ENCODE measurements at regions not wholly inside any gene's neighbourhood (a gene's known extent, or its start where the extent isn't known, plus 50 kb on each side); places are given as distances from the start of the nearest gene placed in this dataset.

- Mint-ChIP-seq H3K36me3 (no peaks in the 10 kb centered on the region), H3K9me3 (no peaks in the 10 kb centered on the region), H3K4me1 (ENCODE audit: low read depth) (no peaks in the 10 kb centered on the region), H3K4me3 (no peak overlapping the region), H3K27me3 (peaks cover 2% of the 10 kb centered on the region), H3K27ac (no peak overlapping the region)
- CTCF ChIA-PET: no interaction called here
- DNase-seq: no peak
- intact Hi-C loops (cut with micrococcal nuclease): no loop called here
- POLR2A ChIA-PET: no interaction called here
Measured at GRCh38 chr15:35629766-35630165, 83.8 kb upstream of the DPH6 start.

GRCh38 chr15:35630532-35630931 is 84.6 kb upstream of the DPH6 start:
- intact Hi-C loops (cut with micrococcal nuclease): no loop called here
- ChIA-PET POLR2A (no interaction called here), CTCF (no interaction called here)
- Mint-ChIP-seq H3K27ac (no peak overlapping the region), H3K36me3 (no peaks in the 10 kb centered on the region), H3K27me3 (peaks cover 2% of the 10 kb centered on the region), H3K9me3 (no peaks in the 10 kb centered on the region), H3K4me1 (ENCODE audit: low read depth) (no peaks in the 10 kb centered on the region), H3K4me3 (no peak overlapping the region)
- no peak for DNase-seq

- no peak for DNase-seq
- intact Hi-C loops (cut with micrococcal nuclease): no loop called here
Measured at GRCh38 chr15:35630985-35631384, 85.0 kb upstream of the DPH6 start.

GRCh38 chr15:35633677-35634076 is 87.7 kb upstream of the DPH6 start:
- ChIA-PET CTCF (interaction anchor here (0.7 kb wide), 1 partner anchor 115 kb away, joined by 4 read pairs; no protein-coding TSS in a partner anchor), POLR2A (no interaction called here)
- Mint-ChIP-seq H3K9me3 (no peaks in the 10 kb centered on the region), H3K27ac (no peak overlapping the region), H3K36me3 (no peaks in the 10 kb centered on the region), H3K27me3 (peaks cover 12% of the 10 kb centered on the region), H3K4me1 (ENCODE audit: low read depth) (no peaks in the 10 kb centered on the region), H3K4me3 (no peak overlapping the region)
- intact Hi-C loops (cut with micrococcal nuclease): no loop called here
- DNase-seq: no peak

More at GRCh38 chr15:35630985-35631384, 85.0 kb upstream of the DPH6 start:
- H3K4me1 Mint-ChIP-seq (ENCODE audit: low read depth): no peaks in the 10 kb centered on the region
- H3K27ac Mint-ChIP-seq: no peak overlapping the region
- CTCF ChIA-PET: no interaction called here
- no peak overlapping the region for H3K4me3 Mint-ChIP-seq
- H3K9me3 Mint-ChIP-seq: no peaks in the 10 kb centered on the region
- peaks cover 2% of the 10 kb centered on the region for H3K27me3 Mint-ChIP-seq
- no peaks in the 10 kb centered on the region for H3K36me3 Mint-ChIP-seq
- POLR2A ChIA-PET: no interaction called here

GRCh38 chr15:35646790-35647189 is 100.8 kb upstream of the DPH6 start:
- Mint-ChIP-seq H3K4me3 (no peak overlapping the region), H3K4me1 (ENCODE audit: low read depth) (no peaks in the 10 kb centered on the region), H3K27me3 (no peaks in the 10 kb centered on the region), H3K9me3 (peaks cover 5% of the 10 kb centered on the region), H3K36me3 (no peaks in the 10 kb centered on the region), H3K27ac (no peak overlapping the region)
- DNase-seq: no peak
- ChIA-PET POLR2A (no interaction called here), CTCF (no interaction called here)
- intact Hi-C loops (cut with micrococcal nuclease): no loop called here

- H3K27ac Mint-ChIP-seq: no peak overlapping the region
- H3K4me3 Mint-ChIP-seq: no peak overlapping the region
- POLR2A ChIA-PET: no interaction called here
- CTCF ChIA-PET: interaction anchor here (0.7 kb wide), 1 partner anchor 102 kb away, joined by 4 read pairs; no protein-coding TSS in a partner anchor
- H3K27me3 Mint-ChIP-seq: no peaks in the 10 kb centered on the region
- no peaks in the 10 kb centered on the region for H3K4me1 Mint-ChIP-seq (ENCODE audit: low read depth)
- DNase-seq: no peak
- H3K9me3 Mint-ChIP-seq: peaks cover 5% of the 10 kb centered on the region
- intact Hi-C loops (cut with micrococcal nuclease): no loop called here
- no peaks in the 10 kb centered on the region for H3K36me3 Mint-ChIP-seq
Measured at GRCh38 chr15:35647303-35647702, 101.3 kb upstream of the DPH6 start.

- H3K36me3 Mint-ChIP-seq: no peaks in the 10 kb centered on the region
- H3K4me1 Mint-ChIP-seq (ENCODE audit: low read depth): no peaks in the 10 kb centered on the region
- H3K27me3 Mint-ChIP-seq: peaks cover 2% of the 10 kb centered on the region
- ChIA-PET CTCF (no interaction called here), POLR2A (no interaction called here)
- no peak for DNase-seq
- no peak overlapping the region for H3K4me3 Mint-ChIP-seq
- H3K9me3 Mint-ChIP-seq: no peaks in the 10 kb centered on the region
- H3K27ac Mint-ChIP-seq: no peak overlapping the region
- intact Hi-C loops (cut with micrococcal nuclease): no loop called here
Measured at GRCh38 chr15:35648941-35649340, 103.0 kb upstream of the DPH6 start.

GRCh38 chr15:35649575-35649974 is 103.6 kb upstream of the DPH6 start:
- Mint-ChIP-seq H3K27me3 (peaks cover 2% of the 10 kb centered on the region), H3K9me3 (no peaks in the 10 kb centered on the region), H3K4me3 (no peak overlapping the region), H3K4me1 (ENCODE audit: low read depth) (no peaks in the 10 kb centered on the region), H3K36me3 (no peaks in the 10 kb centered on the region), H3K27ac (no peak overlapping the region)
- ChIA-PET CTCF (no interaction called here), POLR2A (no interaction called here)
- intact Hi-C loops (cut with micrococcal nuclease): no loop called here
- no peak for DNase-seq

- peaks cover 11% of the 10 kb centered on the region for H3K4me1 Mint-ChIP-seq (ENCODE audit: low read depth)
- peaks cover 3% of the 10 kb centered on the region for H3K27me3 Mint-ChIP-seq
- intact Hi-C loops (cut with micrococcal nuclease): no loop called here
- no peaks in the 10 kb centered on the region for H3K36me3 Mint-ChIP-seq
- ChIA-PET POLR2A (no interaction called here), CTCF (no interaction called here)
- no peak for DNase-seq
- H3K9me3 Mint-ChIP-seq: no peaks in the 10 kb centered on the region
- H3K27ac Mint-ChIP-seq: no peak overlapping the region
- no peak overlapping the region for H3K4me3 Mint-ChIP-seq
Measured at GRCh38 chr15:35654332-35654731, 108.4 kb upstream of the DPH6 start.

- POLR2A ChIA-PET: no interaction called here
- Mint-ChIP-seq H3K27ac (peak overlapping the region; percentile 26), H3K36me3 (no peaks in the 10 kb centered on the region), H3K4me1 (ENCODE audit: low read depth) (peaks cover 11% of the 10 kb centered on the region), H3K9me3 (no peaks in the 10 kb centered on the region), H3K4me3 (no peak overlapping the region), H3K27me3 (peaks cover 19% of the 10 kb centered on the region)
- CTCF ChIA-PET: no interaction called here
- intact Hi-C loops (cut with micrococcal nuclease): loop anchor here (1.0 to 5.0 kb wide), 3 partner anchors 16 to 665 kb away; partner anchors contain the start of gene DPH6
- DNase-seq: peak; percentile 65
Measured at GRCh38 chr15:35657679-35658311, 111.8 kb upstream of the DPH6 start.

- CTCF ChIA-PET: no interaction called here
- no peak for DNase-seq
- peaks cover 8% of the 10 kb centered on the region for H3K4me1 Mint-ChIP-seq (ENCODE audit: low read depth)
- no peaks in the 10 kb centered on the region for H3K9me3 Mint-ChIP-seq
- POLR2A ChIA-PET: no interaction called here
- H3K4me3 Mint-ChIP-seq: no peak overlapping the region
- no peaks in the 10 kb centered on the region for H3K36me3 Mint-ChIP-seq
- no peak overlapping the region for H3K27ac Mint-ChIP-seq
- intact Hi-C loops (cut with micrococcal nuclease): no loop called here
- H3K27me3 Mint-ChIP-seq: peaks cover 17% of the 10 kb centered on the region
Measured at GRCh38 chr15:35663956-35664355, 118.0 kb upstream of the DPH6 start.

- Mint-ChIP-seq H3K36me3 (no peaks in the 10 kb centered on the region), H3K4me3 (no peak overlapping the region), H3K9me3 (no peaks in the 10 kb centered on the region), H3K4me1 (ENCODE audit: low read depth) (peaks cover 8% of the 10 kb centered on the region), H3K27ac (no peak overlapping the region), H3K27me3 (peaks cover 8% of the 10 kb centered on the region)
- no peak for DNase-seq
- intact Hi-C loops (cut with micrococcal nuclease): no loop called here
- ChIA-PET CTCF (interaction anchor here (0.7 kb wide), 1 partner anchor 66 kb away, joined by 3 read pairs; no protein-coding TSS in a partner anchor), POLR2A (no interaction called here)
Measured at GRCh38 chr15:35665896-35666536, 120.1 kb upstream of the DPH6 start.

- peaks cover 9% of the 10 kb centered on the region for H3K27me3 Mint-ChIP-seq
- ChIA-PET CTCF (no interaction called here), POLR2A (no interaction called here)
- H3K4me3 Mint-ChIP-seq: no peak overlapping the region
- peaks cover 11% of the 10 kb centered on the region for H3K4me1 Mint-ChIP-seq (ENCODE audit: low read depth)
- DNase-seq: no peak
- intact Hi-C loops (cut with micrococcal nuclease): no loop called here
- no peaks in the 10 kb centered on the region for H3K36me3 Mint-ChIP-seq
- H3K27ac Mint-ChIP-seq: no peak overlapping the region
- H3K9me3 Mint-ChIP-seq: no peaks in the 10 kb centered on the region
Measured at GRCh38 chr15:35667908-35668307, 121.9 kb upstream of the DPH6 start.

Data from activated CD4-positive, alpha-beta memory T cell treated with anti-CD3 and anti-CD28 coated beads for 36 hours (primary cell).